GM19395 (cell line): ENCODE measurements at regions not wholly inside any gene's neighbourhood (a gene's known extent, or its start where the extent isn't known, plus 50 kb on each side); places are given as distances from the start of the nearest gene placed in this dataset.

Experiments used
- ATAC-seq: cut with Tn5 transposase; IDR thresholded peaks from one replicate; pipeline ENCODE4 v1.9.1; 2021; ENCODE audit warnings: mild to moderate bottlenecking, moderate library complexity; ENCODE audit not compliant: unreplicated experiment

DNA sequence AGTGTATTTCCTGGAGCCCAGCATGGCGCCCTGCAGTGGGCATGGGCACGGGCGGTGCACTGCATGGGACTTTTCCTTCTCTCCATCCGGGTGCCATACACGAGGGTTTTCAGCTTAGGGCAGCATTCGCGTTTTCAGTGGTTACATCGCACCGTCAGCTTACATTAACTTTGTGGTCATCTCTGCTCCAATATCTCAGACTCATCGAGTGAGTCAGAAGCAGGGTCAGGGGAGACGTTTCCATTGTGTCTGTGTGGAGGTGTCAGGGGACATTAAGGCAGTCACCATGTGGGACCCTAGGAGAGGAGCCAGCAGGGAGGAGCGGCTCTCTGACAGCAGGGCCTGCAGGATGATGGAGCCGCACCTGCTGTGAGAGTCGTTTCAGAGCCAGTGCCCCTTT, 541.0 kb downstream of the FGF9 start:
- no peak for ATAC-seq

DNA sequence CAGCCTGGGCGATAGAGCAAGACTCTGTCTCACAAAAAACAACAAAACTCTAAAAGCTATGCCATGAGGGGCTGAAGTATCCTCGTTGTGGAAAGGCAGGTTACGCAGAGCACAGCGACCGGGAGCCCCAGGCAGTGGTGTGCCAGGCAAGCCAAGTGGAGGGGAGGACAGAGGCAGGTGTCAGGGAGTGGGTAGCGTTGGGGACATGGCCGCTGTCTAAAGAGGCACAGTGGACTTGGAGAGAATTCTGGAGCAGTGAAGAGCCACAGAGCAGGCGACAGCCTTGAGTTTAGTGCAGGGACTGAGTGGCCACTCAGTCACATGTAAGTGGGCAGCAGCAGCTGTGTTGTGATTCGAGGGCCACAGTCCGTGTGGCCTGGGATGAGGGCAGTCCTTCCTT, 541.7 kb downstream of the FGF9 start:
- ATAC-seq, result no peak

DNA sequence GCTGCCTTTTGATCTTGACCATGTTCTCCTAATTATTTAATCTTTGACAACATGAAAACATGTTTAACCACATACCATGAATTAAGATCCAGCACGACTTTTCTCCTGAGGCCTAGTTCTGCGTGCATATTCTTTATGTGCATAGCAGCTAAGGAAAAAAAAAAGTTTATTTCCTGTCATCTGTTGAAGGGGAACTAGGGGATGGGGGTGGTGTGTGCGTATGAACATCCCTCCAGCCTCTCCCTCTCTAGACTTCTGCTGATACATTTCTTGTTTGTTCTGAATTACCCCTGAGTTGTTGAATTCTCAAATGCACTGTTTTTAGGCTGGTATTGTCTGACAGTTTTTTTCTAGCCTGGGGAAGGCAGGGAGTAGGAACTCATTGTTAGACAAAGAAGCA, 543.3 kb downstream of the FGF9 start:
- ATAC-seq, result no peak

DNA sequence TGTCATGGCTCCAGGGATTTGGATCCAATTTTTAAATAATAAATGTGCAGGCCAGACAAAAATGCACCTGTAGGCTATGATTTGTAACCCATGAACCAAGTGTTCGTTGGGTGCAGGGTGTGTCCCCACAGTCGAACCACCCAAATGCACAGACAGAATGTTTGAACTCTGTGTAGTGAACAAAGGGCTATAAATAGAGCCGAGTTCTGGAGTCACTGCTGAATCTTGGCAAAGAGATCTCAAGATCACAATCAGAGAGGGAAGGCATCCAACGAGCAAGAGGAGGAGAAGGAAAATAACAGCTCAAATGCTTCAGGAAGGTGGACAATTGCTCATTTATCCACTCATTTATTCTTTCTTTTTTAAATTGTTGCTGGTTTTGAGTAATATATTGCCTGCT, 547.9 kb downstream of the FGF9 start:
- no peak for ATAC-seq

DNA sequence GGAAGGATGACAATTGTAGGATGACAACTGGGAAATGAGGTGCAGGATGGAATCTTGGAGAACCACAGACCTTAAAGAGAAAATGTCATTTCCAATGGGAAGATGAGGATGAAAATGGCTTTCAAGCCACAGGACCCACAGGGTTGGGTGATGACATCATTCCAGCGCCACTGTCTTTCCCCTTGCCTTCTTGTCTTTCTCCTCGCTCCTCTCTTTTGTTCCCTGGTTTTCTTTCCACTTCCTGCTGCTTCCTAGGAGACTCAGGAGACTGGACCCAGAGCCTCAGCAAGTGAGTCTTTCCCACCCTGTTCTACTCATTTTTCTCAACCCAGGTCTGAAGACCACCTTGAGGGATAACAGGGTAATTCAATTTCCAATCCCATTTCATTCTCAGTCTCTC, 548.8 kb downstream of the FGF9 start:
- ATAC-seq, result no peak

DNA sequence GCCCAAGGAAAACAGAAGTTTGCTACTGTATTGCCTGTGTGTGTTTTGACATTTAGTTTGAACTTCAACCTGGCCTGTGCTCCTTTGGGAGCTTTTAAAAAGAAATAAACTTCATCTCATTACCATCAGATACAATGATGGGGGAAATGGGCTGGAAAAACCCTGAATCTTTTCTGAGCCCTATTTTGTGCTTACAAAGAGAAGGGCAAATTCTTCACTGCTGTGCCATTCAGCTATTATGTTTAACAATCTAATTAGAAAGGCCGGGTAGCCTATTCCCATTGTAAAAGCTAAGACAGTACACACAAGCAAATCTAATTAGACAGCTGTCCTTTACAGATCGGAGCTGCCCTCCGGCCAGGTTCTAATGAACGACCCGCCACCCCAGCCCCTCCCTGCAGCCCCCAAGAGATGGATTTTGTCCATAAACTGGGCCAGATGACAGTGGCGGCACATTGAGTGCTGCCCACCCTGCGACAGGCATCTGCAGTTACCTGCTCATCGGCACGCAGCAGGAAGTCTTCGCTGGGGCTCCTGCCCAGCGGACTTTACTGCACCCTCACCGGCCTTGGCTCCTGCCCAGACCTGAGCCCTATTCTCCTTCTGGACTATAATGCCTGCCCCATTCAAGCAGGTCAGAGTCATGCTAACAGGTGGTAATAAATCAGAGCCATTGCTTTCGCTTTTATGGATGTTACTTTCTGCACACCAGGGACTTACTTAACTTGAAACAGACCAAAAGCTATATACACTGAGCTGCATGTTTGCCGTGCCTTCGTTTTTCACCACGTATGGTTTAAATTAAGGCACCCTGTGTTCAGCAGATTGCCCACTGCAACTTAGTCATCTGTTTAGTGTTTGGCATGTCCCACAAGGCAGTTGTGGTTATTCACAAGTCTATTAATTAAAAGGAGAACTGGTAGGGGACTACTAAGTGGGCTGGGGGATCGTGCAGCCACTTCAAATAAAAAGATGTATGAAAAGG, 549.6 kb downstream of the FGF9 start:
- no peak for ATAC-seq

DNA sequence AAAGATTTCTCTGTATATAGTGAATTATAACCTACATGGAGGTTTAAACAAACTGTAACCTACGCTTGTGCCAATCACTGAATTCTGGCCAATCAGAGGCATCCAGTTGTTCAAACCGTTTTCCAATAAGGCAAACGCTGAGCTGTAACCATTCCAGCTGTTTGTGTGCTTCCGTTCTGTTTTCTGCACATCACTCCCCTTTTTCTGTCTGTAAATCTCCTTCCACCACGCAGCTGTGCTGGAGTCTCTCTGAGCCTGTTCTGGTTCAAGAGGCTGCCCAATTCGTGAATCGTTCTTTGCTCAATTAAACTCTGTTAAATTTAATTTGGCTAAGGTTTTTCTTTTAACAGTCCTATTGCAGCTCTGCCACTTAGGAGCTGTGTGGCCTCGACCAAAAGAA, 552.5 kb downstream of the FGF9 start:
- no peak for ATAC-seq

DNA sequence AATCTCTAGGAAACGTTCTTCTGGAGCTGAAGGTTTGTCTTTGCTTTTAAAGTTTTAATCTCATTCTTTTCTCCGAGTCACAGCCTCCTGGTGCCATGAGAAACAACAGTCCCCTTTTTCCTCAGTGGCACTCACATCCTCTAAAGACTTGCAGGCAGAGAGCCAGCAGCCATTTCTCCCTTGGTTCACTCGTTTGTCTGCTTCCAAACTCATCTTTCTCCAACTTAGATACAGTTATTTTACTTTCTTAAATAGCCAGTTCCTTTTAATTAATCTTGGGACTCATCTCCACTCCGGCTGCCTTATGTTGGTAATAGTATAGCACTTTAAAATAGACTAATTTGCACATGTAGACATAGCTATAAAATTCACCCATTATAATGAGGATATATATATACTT, 555.2 kb downstream of the FGF9 start:
- no peak for ATAC-seq

DNA sequence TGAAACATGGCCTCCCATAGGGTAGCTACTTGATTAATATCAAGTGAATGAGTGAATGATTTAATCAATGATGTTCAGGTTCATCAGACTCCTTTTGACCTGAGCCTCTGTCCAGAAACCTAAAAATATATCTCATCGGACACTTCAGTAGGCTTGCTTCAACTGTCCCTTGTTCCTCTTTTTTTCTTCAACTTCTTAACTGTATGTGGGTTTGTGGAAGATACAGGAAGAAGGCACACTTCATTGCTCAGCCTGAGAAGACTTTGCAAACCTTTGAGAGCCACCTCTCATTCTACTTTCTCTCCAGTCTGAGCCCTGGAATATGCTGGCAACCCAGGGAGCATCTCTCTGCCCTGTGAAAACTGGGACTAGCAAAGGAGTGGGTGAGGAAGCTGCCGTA, 557.0 kb downstream of the FGF9 start:
- no peak for ATAC-seq

DNA sequence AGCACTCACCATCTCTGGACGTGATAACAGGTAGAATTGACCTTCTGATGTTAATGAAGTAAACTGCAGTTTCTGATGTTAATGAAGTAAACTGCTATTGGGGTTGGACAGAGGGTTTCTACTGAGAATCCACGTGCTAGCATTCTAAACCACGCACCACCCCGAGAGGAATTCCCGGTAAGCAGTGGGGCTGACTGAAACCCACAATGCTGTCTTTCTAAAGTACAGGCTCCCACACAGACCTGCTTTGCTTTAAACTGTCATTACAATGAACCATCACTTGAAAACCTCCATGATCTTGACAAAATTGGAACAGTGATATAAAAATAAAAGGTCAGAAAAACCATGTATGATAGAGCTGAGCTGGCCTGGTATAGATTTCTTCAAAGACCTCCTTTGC, 559.0 kb downstream of the FGF9 start:
- no peak for ATAC-seq

DNA sequence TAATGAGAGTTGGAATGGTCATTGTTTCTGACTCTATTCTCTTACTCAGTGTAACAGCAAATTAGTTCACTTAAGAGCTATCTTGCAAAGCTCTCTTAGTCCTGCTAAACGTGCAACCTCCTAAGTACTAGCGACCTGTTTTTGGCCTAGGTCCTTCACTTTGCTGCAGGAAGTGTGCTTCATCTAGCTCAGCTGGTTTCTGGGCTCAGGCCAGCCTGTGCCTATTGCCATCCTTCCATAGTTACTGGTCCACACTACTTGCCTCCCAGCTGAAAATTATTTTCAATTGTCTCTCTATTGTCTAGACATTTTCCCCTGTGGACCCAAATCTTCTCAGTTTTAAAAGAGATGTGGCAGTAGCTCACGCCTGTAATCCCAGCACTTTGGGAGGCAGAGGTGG, 561.3 kb downstream of the FGF9 start:
- no peak for ATAC-seq

DNA sequence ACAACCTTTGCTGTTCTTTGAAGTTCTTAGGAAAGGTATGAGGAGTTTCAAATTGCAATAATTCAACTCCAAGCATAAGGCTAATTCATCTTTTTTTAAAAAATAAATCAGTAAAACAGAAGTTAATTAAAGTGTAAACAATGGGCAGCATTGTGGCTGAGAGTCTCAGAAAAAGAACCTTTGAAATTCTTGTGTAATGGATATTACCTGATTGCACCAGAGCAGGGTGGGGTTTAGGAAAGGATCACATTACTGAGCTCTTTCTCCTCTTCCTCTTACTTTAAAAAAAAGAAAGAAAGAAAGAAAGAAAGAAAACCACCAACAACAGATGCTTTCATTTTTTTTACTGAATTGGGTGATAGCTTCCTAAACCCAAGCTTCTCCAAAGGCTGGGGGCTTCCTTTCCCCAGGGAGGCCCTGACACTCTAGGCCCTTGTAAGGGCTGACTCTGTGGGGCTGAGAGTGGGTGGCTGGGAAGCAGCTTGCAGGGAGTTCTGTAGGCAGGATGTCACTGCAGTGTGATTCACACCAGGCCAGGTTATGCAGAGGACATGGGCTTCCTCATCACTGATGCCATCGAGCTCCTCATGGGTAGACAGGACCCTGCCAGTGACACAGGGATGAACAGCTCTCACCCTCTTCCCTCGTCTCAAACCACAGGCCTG, 564.5 kb downstream of the FGF9 start:
- ATAC-seq, result no peak

DNA sequence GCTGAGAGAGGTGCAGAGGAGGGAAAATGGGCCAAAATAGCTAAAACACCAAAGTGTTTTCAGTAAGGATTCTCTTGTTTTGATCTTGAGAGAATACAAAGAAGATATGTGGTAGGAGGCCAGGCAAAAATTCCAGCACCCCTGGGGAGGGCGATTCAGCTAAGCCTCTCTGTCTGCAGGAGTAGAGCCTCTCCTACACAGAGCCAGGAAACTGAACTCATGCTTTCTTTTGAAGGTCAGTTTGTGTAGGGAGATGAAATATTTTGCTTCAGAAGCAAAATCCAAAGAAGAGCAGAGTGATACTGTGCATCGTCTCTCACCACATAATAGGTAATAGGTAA, 565.0 kb downstream of the FGF9 start:
- no peak for ATAC-seq

DNA sequence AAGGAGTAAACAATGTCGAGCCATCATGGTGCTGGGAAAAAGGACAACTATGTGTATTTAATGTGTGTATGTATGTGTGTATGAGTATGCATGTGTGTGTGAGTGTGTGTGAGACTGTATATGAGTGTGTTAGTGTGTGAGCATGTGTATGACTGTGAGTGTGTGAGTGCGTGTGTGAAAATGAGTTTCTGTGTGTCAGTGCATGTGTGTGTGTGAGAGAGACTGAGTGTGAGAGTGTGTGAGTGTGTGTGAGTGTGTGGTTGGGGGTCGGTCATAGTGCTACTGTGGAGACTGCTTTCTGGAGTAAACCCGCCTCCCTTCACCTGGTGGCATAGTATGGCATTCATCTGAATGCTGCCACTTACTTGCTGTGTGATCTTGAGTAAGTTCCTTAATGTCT, 567.4 kb downstream of the FGF9 start:
- no peak for ATAC-seq

DNA sequence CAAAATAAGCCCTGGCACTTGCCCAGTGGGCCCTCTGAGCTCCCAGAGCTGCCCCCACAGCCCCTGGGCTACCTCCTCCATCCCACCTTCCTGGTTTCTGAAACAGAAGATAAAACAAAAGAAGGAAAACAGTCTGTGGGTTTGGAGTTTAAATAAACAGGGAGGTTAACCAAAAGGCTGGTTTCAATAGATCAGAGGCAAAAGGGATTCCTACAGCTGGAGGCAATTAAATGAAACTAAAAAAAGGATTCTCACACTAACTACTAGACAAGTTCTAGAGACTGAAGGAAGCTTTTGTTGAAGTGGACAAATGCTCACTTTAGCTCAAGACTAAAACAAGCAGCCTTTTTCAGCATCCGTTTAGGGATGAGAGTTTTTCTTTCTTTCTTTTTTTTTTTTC, 569.8 kb downstream of the FGF9 start:
- ATAC-seq, result no peak

DNA sequence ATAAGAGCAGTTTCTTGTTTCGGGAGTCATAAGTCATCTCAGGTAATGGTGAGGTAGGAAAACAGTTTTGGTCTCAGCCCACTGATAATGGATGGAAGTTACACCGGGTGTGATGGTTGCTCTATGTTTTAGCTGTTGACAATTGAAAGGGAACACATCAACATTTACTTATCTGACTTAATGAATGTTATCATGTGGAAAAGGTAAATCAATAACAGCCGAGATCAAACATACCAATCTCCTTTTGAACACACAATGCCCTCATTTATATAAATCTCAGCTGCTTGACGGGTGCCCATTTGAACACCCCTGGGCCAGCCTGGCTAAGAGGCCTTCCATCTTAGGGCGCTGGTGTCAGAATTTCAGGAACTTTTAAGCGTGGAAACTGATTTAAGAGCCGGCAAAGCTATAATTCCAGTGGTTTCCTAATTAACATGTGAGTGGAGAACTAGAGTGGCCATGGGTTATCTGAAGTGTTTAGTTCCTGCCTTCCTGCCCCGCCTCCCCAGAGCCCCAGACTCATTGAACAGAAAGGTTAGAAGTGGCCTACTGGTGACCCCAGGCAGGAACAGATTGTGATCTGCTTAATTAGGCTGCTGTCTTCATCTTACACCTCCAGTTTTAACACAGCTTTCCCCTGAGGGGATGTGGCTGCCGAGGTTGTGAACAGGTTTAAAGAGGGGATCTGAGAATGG, 572.7 kb downstream of the FGF9 start:
- no peak for ATAC-seq

DNA sequence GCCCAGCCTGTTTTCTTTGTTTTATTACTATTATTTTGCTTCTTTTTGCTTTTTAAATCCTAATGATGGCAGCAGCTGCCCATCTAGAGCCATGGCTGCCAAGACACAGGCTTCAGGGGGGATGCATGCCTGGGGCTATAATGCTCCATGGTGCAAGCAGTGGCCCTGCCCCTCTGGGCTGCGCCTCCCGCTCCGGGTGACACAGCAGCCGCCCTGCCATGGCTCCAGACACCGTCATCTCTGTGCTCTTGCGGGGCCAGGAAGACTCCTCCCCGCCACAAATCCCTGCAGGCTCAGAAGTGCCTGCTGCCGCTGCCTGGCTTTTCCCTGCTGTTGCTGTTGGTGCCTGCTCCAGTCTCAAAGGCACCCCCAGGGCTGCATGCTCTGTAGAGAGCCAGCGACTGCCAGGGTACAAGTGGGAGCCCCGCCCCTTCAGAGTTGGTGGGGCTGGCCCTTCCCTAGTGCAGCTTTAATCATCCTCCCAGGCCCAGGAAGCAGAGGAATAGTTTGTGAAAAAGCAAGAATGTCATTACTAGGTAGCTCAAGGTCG, 581.5 kb downstream of the FGF9 start:
- no peak for ATAC-seq

DNA sequence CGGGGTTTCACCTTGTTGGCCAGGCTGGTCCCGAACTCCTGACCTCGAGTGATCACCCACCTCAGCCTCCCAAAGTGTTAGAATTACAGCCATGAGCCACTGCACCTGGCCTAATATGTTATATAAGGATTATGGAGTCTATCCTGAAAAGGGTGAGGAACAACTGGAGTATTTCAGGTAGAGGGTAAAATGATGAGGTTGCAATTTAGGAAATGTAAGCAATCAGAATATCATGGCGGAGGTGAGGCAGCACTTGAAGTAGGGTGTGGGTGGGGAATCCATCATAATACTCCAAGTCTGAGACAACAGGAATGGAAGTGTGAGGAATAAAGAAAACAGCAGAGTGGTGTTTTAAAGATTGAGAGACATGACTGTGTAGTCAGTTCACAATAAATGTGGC, 582.2 kb downstream of the FGF9 start:
- ATAC-seq, result no peak

DNA sequence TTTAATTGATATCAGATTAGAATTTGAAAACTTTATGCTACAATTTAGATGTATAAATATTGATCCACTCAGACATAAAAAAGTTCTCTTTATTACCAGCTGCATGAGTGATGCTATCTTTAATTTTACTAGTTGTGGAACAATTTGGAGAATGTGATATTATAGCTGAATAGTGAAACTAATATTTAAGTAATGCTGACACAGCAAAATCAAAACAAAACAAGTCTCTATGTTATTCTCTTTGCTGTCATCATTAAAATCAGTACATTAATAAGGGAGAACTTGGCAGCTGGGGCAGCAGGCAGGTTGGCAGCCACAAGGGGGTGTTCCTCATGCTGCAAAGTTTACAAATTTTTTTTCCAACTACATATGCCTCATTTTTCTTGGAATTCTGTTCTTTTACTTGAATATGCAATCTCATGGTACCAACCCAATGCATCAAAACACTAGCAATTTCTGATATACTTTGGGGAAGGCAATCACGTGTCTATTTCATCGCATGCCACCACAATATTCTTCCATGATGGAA, 585.3 kb downstream of the FGF9 start:
- ATAC-seq, result no peak

DNA sequence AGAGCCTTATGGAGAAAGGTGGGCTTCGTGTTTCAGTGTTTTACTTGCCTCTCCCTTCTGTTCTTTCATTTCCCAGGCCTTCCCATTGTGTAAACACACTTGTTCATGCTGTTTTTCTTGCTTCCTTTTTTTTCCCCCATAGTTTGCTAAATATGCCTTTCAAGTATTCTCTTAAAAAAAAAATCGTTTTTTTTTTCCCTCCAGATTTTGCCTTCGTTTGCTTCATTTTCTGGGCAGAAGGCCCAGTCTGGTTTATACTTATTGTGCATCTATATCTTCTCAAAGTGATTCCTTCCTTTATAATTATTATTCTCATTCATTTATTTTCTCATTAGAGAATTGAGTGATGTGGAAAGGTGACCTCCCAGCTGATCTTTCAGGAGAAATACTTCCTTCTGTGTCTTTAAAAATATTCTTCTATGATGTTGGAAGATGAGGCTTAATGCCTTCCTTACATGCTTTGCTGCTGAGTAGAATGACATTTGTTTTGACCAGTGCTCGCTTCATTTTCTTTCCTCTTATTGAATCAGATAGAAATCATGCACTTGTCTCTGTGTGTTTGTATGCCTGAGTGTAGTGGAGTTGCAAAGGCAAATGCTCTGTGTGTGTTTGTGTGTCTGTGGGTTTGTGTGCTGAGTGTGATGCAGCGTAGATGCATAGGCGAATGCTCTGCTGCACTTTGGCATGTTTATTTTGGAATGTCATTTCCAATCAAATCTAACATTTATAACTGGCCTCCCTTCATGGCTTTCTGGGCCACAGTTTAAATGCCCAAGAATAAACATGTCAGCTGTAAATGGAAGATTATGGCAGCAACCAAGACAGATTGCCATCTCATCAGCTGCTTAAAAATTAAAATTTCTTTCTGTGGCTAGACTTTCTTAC, 591.4 kb downstream of the FGF9 start:
- no peak for ATAC-seq
